AG08395 (cell line): ENCODE measurements at regions not wholly inside any gene's neighbourhood (a gene's known extent, or its start where the extent isn't known, plus 50 kb on each side); places are given as distances from the start of the nearest gene placed in this dataset.

ENCODE experiments used
- DNase-seq: peaks from one replicate; pipeline ENCODE4 v3.0.0; 2012; ENCODE audit warnings: mixed read lengths, low spot score

GRCh38 chr4:58205446-58206235 lies 1095.5 kb upstream of the IGFBP7 start:
- no peak for DNase-seq

DNA sequence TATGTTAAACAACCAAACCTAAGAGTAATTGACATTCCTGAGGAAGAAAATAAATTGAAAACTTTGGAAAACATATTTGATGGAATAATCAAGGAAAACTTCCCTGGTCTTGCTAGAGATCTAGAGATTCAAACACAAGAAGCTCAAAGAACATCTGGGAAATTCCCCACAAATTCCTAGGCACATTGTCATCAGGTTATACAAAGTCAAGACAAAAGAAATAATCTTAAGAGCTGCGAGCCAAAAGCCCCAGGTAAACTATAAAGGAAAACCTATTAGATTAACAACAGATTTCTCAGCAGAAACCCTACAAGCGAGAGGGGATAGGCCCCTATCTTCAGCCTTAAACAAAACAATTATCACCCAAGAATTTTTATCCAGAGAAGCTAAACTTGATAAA lies 1082.0 kb upstream of the IGFBP7 start:
- no peak for DNase-seq

DNA sequence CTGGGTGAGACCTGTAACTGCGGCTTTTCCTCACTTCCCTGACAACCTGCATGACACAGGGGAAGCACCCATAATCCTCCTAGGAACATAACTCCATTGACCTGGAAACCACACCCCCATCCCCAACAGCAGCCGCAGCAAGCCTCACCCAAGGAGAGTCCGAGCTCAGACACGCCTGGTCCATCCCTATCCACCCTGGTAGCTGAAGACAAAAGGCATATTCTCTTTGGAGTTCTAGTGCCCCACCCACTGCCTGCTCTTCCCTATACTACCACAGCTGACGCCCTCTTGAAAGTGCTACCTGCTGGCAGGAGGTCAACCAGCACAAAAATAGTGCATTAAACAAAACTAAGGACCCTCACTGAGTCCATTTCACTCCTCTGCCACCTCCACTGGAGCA lies 1080.9 kb upstream of the IGFBP7 start:
- DNase-seq: no peak

DNA sequence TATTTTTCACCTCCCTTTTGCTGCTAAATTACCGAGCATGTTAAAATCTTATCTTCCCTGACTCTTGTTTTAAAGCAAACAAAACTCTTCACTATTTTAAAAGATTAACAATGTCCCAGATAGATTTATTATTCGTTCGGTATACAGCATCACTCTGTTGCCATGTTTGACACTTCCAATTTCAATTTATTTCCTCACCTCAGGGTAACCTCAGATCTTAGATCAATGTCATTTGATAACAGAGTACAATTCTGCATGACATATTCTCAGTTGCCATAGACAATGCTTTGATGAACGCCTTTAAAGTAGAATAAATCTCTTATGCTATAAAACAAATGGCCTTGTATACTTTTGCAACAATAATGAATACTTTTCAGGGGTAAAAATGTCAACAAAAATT lies 1078.1 kb upstream of the IGFBP7 start:
- no peak for DNase-seq

GRCh38 chr4:58175024-58175423 lies 1064.8 kb upstream of the IGFBP7 start:
- DNase-seq: no peak

DNA sequence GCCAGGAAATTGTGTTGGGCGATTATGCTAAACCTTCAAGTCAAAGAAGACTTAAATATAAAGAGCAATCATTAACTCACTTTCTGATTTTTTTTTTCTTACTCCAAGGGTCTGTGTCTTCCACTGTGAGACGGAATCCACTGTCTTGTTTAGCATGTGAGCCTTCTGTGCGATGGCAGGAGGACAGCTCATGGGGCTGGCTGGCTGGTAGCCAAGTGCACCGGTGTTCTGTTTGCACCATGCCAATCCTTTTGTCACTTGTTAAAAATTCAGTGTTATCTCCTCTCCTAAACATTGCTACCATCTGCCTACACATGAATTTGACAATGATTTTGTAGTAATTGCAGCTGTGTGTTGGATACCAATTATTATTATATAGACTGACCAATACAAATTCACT lies 1056.3 kb upstream of the IGFBP7 start:
- no peak for DNase-seq

- no peak for DNase-seq
Observed at GRCh38 chr4:58163156-58163555, 1053.0 kb upstream of the IGFBP7 start.

GRCh38 chr4:58149404-58150085 lies 1039.4 kb upstream of the IGFBP7 start:
- no peak for DNase-seq

- DNase-seq: no peak
Observed at GRCh38 chr4:58144721-58145120, 1034.5 kb upstream of the IGFBP7 start.

DNA sequence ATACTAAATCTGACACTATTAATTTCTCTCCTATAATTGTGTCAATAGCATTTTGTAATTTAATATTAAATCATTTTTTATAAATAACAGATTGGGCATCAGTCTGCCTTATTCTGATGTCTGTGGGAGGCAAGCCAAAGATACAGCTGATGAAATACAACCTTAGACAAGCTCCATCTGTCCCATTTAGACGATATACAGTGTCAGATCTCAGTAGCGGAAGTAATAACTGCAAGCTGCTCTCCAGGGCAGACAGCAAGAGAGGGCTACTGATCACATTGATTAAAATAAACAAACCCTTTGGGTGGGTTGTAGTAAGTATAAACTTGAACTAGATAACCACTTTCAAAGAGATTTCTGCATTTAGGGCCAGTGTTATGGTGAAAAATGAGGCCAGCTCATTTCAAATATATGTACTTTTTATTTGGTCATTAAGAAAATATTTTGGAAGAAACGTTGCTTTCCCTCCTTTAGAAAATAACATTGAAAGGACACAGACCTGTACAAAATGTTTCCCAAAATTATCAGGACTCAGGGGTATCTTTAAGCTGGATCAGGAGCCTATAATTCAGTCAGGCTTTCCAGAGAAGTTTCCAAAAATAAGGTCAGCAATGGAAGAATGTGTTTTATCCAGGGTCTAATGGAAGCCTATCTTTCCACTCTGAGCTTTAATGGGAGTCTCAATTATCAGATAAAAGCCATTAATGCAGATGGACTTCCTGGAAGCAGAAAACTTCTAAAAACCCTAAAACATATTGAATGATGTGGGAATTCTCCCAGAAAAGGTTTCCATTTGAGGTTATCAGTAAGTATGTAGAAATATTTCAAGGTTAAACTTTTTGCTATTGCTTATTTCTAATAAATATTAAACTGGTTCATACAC lies 1028.8 kb upstream of the IGFBP7 start:
- DNase-seq: no peak

GRCh38 chr4:58136604-58137003 lies 1026.4 kb upstream of the IGFBP7 start:
- no peak for DNase-seq

GRCh38 chr4:58127680-58128079 lies 1017.5 kb upstream of the IGFBP7 start:
- DNase-seq: no peak

GRCh38 chr4:58119298-58119697 lies 1009.1 kb upstream of the IGFBP7 start:
- no peak for DNase-seq

DNA sequence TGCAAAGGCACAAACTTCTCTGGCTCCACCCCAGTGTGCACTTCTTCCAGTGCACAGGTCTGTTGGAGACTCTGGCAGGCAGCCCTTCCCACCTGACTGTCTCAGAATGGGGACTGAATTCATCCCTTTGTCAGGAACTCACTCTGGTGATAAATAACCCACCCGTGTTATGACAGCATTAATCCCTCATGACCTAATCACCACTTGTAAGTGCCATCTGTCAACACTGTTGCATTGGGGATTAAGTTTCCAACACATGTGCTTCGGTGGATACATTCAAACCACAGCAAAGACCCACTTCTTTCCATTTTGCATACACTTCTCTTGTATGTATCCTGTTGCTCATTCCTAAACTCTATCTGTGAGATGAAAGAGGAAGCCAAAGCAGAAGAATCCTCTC lies 1002.9 kb upstream of the IGFBP7 start:
- DNase-seq: no peak

DNA sequence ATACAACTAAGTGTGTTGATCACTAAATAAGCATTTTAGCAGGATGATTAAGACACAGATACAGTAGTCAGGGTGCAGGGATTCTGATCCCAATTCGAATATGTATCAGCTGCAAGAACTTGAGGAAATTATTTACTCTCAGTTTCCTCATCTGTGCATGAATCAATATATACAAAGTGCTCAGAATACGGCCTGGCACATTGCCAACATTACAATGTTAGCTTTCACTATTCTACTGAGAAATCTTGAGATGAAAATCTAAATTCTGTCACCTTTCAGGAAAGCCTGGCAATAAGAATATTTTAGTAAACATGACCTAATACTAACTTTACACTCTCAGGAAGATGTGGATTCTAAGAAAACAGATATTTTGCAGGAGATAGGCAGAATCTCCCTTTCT lies 1001.6 kb upstream of the IGFBP7 start:
- DNase-seq: no peak

- no peak for DNase-seq
Observed at GRCh38 chr4:58093352-58093751, 983.2 kb upstream of the IGFBP7 start.

- DNase-seq: no peak
Observed at GRCh38 chr4:58090539-58090938, 980.4 kb upstream of the IGFBP7 start.

- DNase-seq: no peak
Observed at GRCh38 chr4:58081356-58081755, 971.2 kb upstream of the IGFBP7 start.

GRCh38 chr4:58075724-58076123 lies 965.5 kb upstream of the IGFBP7 start:
- DNase-seq: no peak

DNA sequence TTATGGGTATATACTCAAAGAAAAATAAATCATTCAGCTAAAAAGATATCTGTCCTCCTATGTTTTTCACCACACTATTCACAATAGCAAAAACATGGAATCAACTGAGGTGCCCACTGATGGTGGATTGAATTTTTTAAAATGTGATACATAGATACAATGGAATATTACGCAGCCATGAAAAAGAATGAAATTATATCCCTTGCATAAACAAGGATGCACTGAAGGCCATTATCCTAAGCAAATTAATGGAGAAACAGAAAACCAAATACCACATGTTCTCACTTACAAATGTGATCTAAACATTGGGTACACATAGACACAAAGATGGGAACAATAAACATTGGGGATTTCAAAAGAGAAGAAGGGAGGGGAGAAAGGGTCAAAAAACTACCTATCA lies 964.2 kb upstream of the IGFBP7 start:
- DNase-seq: no peak

- DNase-seq: no peak
Observed at GRCh38 chr4:58070726-58071125, 960.5 kb upstream of the IGFBP7 start.

- no peak for DNase-seq
Observed at GRCh38 chr4:58064653-58065052, 954.5 kb upstream of the IGFBP7 start.
